Occipital lobe (tissue), 1 donor: ENCODE measurements at regions not wholly inside any gene's neighbourhood (a gene's known extent, or its start where the extent isn't known, plus 50 kb on each side); places are given as distances from the start of the nearest gene placed in this dataset.
"Not testable (repeated sequence)": the region's sequence is repeated elsewhere in the genome, so short reads cannot be mapped to it uniquely, and the experiment has no call there.

Experiments used
- DNase-seq: peaks from one replicate; lab custom pipeline; 2025; lab: John Stamatoyannopoulos, UW

- DNase-seq: no peak
These were observed 90.5 kb upstream of the EGFL6 start for GRCh38 chrX:13478740-13479451.

GRCh38 chrX:13476384-13476783 is 93.0 kb upstream of the EGFL6 start:
- DNase-seq: no peak

GRCh38 chrX:13474164-13474516 is 95.3 kb upstream of the EGFL6 start:
- DNase-seq: no peak

GRCh38 chrX:13473442-13474163 is 95.8 kb upstream of the EGFL6 start:
- peak; percentile 18 for DNase-seq

- DNase-seq: no peak
These were observed 96.4 kb upstream of the EGFL6 start for GRCh38 chrX:13472975-13473374.

- DNase-seq: no peak
These were observed 98.1 kb upstream of the EGFL6 start for GRCh38 chrX:13471269-13471668.

GRCh38 chrX:13470685-13470977 is 98.8 kb upstream of the EGFL6 start:
- no peak for DNase-seq

GRCh38 chrX:13469963-13470684 is 99.3 kb upstream of the EGFL6 start:
- DNase-seq: no peak

- DNase-seq: no peak
These were observed 101.3 kb upstream of the EGFL6 start for GRCh38 chrX:13468096-13468495.

- DNase-seq: no peak
These were observed 102.2 kb upstream of the EGFL6 start for GRCh38 chrX:13467243-13467642.

GRCh38 chrX:13464599-13465275 is 104.7 kb upstream of the EGFL6 start:
- no peak for DNase-seq

- no peak for DNase-seq
These were observed 105.8 kb upstream of the EGFL6 start for GRCh38 chrX:13463608-13464007.

- no peak for DNase-seq
These were observed 117.1 kb upstream of the EGFL6 start for GRCh38 chrX:13452283-13452682.

GRCh38 chrX:13449441-13449840 is 120.0 kb upstream of the EGFL6 start:
- no peak for DNase-seq

- no peak for DNase-seq
These were observed 120.5 kb upstream of the EGFL6 start for GRCh38 chrX:13448941-13449340.

GRCh38 chrX:13441608-13442007 is 121.8 kb upstream of the ATXN3L start:
- DNase-seq: not testable (repeated sequence)

GRCh38 chrX:13440176-13440575 is 120.3 kb upstream of the ATXN3L start:
- no peak for DNase-seq

GRCh38 chrX:13433298-13433605 is 113.4 kb upstream of the ATXN3L start:
- no peak for DNase-seq

GRCh38 chrX:13432414-13433297 is 112.8 kb upstream of the ATXN3L start:
- no peak for DNase-seq

GRCh38 chrX:13430136-13430827 is 110.4 kb upstream of the ATXN3L start:
- DNase-seq: no peak
